Stimulated activated CD8-positive, alpha-beta memory T cell treated with anti-CD3 and anti-CD28 coated beads, Interleukin-2, amount 100 ng/mL, for 48 hours (primary cell): ENCODE measurements at regions not wholly inside any gene's neighbourhood (a gene's known extent, or its start where the extent isn't known, plus 50 kb on each side); places are given as distances from the start of the nearest gene placed in this dataset.

Source experiments
- DNase-seq, 2 donors: peaks; one replicate each; pipeline ENCODE4 v3.0.0-alpha.2; 2020; ENCODE audit warnings: low read depth in 2 of 2

GRCh38 chr22:48584170-48584569 is 1243.5 kb downstream of the BRD1 start:
- no peak for DNase-seq

GRCh38 chr22:48581796-48582469 is 1245.7 kb downstream of the BRD1 start:
- DNase-seq = no peak

DNA sequence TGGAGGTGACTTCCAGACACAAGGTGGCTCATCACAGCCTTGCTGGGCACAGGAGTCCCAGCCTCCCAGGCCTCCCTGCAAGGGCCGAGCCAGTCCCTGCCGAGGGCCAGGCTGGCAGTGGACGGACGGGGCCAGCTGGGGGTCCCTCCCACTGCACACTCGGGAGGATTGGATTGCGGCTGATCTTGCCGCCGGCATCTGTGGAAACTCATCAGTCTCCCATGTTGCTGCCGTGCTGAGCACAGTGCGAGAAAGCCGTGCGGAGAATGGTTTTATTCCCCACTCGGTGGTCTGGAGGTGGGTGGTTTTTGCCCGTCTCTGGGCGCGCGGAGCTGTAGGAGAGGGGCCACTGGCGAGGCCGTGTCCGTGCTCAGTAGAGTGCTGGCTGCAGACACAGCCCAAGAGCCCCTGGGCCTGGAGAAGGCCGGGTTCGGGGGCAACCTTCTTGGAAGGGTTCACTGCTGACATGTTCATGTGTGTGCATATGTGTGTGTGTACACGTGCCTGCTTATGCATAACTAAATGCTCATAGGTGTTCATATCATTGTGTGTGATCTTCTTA is 1246.4 kb downstream of the BRD1 start:
- DNase-seq = no peak

- no peak for DNase-seq
These were observed 1247.1 kb downstream of the BRD1 start for GRCh38 chr22:48580481-48580970.

- no peak for DNase-seq
These were observed 1247.8 kb downstream of the BRD1 start for GRCh38 chr22:48579928-48580309.

DNA sequence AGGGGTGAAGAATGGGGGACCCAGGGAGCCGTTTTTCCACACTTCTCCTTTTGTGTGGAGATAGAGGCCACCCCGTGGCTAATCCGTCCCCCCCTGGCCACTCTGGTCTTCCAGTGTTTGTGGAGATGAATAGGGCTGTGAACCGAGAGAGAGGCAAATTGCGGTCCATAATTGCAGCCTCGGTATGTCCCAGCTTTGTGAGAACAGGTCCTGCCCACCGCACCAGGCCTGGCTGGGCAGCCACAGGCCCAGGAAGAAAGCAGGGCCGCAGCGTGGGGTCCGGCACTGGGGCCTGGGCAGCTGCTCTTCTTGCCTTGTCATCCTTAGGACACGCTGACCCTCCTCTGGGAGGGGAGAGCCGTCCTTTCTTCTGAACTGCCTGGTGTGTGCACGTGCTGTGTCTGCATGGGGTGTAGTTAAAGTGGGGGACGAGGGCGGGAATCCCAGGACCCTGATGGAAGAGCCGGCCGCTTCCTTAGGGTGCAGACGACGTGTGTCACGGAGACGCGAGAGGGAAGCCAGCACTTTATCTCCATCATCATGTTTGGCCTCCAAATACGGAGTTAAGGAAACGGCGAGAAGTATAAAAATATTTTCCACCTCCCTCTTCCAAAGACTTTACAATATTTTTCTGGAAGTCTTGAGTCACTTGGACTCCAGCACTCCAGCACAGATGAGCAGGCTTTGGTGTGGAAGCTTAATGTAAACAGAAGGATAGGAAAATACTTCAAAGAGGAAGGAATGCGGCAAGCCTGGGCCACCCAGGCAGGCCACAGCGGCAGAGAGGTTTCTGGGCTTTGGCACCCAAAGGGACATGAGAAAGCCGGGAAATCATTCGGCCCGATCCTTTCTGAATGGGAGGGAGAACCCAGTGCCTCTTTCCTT is 1248.4 kb downstream of the BRD1 start:
- DNase-seq = no peak

GRCh38 chr22:48578138-48579042 is 1249.3 kb downstream of the BRD1 start:
- DNase-seq = no peak

DNA sequence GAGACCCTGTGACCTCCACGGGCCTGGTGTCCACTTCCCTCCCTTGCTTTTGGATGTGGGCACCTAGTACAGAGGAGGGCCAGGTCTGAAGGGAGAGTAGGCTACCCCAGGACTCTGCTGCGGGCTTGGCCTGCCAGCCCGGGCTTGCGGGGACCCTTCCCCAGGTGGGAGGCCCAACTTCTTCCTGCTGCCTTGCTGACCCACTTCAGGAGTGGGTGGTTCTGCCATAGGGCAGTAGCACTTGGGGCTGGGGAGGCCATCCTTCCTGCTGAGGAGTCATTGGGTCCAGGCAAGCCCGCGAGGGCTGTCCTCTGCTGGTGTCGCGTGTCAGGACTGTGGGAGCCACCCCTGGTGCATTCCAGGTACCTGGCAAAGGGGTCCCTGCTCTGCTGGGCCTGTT is 1250.0 kb downstream of the BRD1 start:
- no peak for DNase-seq

- DNase-seq = no peak
These were observed 1250.5 kb downstream of the BRD1 start for GRCh38 chr22:48577014-48577690.

DNA sequence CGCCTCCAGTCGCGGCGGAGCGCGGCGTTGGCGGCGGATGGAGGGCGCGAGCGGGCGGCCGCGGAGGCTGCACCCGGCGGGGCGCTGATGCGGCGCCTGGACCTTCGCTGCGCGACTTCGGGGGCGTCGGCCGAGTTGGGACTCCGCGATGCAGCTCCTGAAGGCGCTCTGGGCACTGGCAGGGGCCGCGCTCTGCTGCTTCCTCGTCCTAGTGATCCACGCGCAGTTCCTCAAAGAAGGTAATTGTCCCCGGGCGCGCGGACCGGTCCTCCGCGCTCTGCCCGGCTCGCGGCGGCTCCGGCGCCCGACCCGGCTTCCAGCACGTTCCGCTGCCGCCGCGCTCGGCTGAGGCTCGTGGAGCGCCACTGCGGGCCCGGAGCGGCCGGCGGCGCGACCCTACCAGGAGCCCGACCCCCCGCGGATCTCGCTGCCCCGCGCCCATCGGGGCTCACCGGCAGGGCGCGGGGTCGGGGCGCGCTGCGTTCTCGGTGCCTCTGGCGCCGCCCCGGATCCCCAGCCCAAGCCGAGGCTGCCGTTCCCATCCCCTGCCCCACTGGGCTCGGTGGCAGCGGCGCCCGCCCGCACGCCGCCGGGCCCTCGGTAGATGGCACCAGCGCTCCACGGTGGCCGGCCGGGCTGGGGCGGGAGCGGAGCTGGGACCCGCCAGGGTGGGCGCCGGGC is 1251.2 kb downstream of the BRD1 start:
- DNase-seq = peak in 1 of 2 donors; percentile 11

- DNase-seq = no peak
These were observed 1251.9 kb downstream of the BRD1 start for GRCh38 chr22:48575618-48576332.

DNA sequence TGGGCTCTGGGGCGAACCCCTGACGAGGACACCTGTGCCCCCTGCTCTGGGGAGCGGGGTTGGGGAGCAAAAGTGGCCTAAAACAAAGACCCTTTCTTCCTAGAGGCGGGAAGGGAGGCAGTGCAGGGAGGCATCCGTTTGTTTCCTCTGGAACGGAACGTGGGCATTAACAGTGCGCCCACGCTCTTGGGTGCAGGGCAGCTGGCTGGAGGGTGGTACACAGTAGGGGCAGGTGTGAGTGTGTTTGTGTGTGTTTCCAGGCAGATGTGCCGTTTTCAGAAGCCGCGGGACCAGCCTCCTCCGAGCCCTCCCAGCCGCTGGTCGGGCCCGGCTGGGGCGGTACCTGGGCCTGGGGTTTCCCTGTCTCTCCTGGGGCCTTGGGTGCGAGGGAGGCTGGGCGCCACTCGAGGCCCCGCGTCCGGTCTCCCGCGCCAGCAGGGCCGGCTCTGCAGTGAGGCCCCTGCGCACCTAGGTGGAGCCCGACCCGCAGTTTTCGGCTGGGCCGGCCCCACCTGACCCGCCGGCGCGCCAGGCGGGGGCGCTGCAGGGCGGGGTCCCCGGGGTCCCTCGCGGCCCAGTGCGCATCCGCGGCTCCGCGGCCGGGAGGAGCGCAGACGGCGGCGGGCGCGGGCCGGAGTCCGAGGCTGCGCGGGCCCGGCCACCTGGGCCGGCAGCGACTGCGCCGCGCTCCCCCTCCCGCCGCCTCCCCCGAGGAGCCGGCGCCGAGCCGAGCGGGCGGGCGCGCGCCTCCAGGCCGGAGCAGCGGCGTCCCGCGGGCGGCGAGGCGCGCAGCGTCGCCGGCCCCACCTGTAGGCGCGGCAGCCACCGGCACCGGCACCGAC is 1252.7 kb downstream of the BRD1 start:
- peak; percentile 23 to 34 for DNase-seq

- no peak for DNase-seq
These were observed 1253.9 kb downstream of the BRD1 start for GRCh38 chr22:48573766-48574165.

GRCh38 chr22:48572951-48573350 is 1254.7 kb downstream of the BRD1 start:
- no peak for DNase-seq

DNA sequence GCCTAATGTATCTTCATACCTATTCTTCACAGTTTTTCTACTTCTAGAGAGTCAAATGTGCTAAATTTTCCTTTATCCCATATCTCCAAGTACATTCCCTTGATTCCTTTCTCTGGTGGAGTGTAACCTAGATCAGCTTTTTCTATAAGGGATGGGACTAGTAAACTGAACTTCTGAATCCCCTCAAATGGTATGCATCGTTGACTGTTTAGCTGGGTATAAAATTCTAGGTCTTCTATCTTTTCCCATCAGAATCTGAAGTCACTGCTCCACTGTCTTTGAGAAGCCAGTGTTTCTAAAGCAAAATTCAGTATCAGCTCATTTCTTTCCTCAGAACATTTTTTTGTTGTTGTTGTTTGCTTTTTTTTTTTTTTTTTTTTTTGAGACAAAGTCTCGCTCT is 1256.8 kb downstream of the BRD1 start:
- no peak for DNase-seq

DNA sequence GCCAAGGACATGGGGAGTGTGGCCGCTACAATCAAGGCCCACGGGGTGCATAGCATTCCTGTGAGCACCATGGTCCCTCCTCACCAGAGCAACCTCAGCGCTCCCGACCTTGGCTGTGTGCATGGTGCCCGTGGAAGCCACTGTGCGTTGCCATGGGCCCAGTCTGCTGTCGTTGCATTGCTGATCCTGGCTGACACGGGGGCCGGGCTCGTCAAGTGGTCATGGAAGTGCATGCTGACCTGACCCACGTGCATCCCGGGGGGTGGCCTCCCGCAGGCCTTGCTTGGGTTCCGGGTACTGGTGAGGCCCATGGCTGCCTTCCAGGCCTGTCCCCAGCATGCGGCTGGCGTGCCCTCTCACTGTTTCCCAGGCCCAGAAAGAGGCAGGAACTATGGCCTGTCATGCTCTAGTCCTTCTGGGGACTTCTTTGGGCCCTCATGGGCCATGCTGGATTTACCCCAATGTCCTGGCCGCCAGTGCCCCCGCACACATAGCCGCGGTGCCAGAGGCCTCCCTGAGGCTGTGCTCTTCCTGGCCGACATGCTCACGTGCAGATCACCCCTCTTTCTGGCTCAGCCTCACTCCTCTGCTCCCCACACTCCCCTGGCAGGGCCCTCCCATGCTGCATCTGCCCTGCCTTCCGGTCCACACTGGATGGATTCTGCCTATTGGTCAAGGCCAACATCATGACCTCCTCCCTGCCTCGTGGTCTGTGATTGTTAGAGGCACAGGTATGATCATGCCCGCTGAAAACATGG is 1258.0 kb downstream of the BRD1 start:
- no peak for DNase-seq

GRCh38 chr22:48568736-48569330 is 1258.8 kb downstream of the BRD1 start:
- DNase-seq = no peak
